Astrocyte of the spinal cord (primary cell): ENCODE measurements at regions not wholly inside any gene's neighbourhood (a gene's known extent, or its start where the extent isn't known, plus 50 kb on each side); places are given as distances from the start of the nearest gene placed in this dataset.

ENCODE experiments used
- DNase-seq: peaks from one replicate; pipeline ENCODE4 v3.0.0; 2011; ENCODE audit warnings: low read depth, low spot score
- H3K4me3 ChIP-seq: 2 replicates; pipeline ENCODE4 v1.5.1; 2011; ENCODE audit warnings: low read depth, mild to moderate bottlenecking, low read length, moderate library complexity
- CTCF ChIP-seq: IDR thresholded peaks from 2 replicates; pipeline ENCODE4 v1.5.1; 2012; ENCODE audit warnings: low read depth, mild to moderate bottlenecking, low read length, inconsistent platforms
- in situ Hi-C: cut with HindIII; loops from 2 replicates; pipeline ENCODE4 v1.10.0; 2017; ENCODE audit warnings: low sequenced_read_pairs

GRCh38 chr1:87539147-87539546 lies 210.5 kb downstream of the LMO4 start:
- in situ Hi-C loops = no loop called here
- DNase-seq = no peak
- no peak overlapping the region for H3K4me3 ChIP-seq
- no peak for TF ChIP-seq CTCF

- TF ChIP-seq CTCF = no peak
- H3K4me3 ChIP-seq = no peak overlapping the region
- no peak for DNase-seq
- in situ Hi-C loops = no loop called here
Measured at GRCh38 chr1:87542697-87543096, 214.0 kb downstream of the LMO4 start.

- no peak for TF ChIP-seq CTCF
- no peak overlapping the region for H3K4me3 ChIP-seq
- in situ Hi-C loops = no loop called here
- no peak for DNase-seq
Measured at GRCh38 chr1:87549738-87550137, 221.1 kb downstream of the LMO4 start.

- no peak overlapping the region for H3K4me3 ChIP-seq
- in situ Hi-C loops = no loop called here
- DNase-seq = no peak
- TF ChIP-seq CTCF = no peak
Measured at GRCh38 chr1:87553511-87553910, 224.8 kb downstream of the LMO4 start.

GRCh38 chr1:87555366-87555765 lies 226.7 kb downstream of the LMO4 start:
- in situ Hi-C loops = no loop called here

GRCh38 chr1:87556326-87556725 lies 227.6 kb downstream of the LMO4 start:
- in situ Hi-C loops = no loop called here
- no peak for TF ChIP-seq CTCF
- no peak for DNase-seq
- H3K4me3 ChIP-seq = no peak overlapping the region

More at GRCh38 chr1:87555366-87555765, 226.7 kb downstream of the LMO4 start:
- TF ChIP-seq CTCF = no peak
- no peak for DNase-seq
- H3K4me3 ChIP-seq = no peak overlapping the region

- in situ Hi-C loops = no loop called here
- H3K4me3 ChIP-seq = no peak overlapping the region
- no peak for DNase-seq
- no peak for TF ChIP-seq CTCF
Measured at GRCh38 chr1:87558921-87559320, 230.2 kb downstream of the LMO4 start.
